GM18907 (cell line): ENCODE measurements at regions not wholly inside any gene's neighbourhood (a gene's known extent, or its start where the extent isn't known, plus 50 kb on each side); places are given as distances from the start of the nearest gene placed in this dataset.
A peak's percentile ranks its signal among the peaks of the same experiment; 100 is the strongest.

Experiments used
- ATAC-seq: cut with Tn5 transposase; IDR thresholded peaks from one replicate; pipeline ENCODE4 v1.9.1; 2021; ENCODE audit warnings: mild to moderate bottlenecking, moderate library complexity; ENCODE audit not compliant: unreplicated experiment

DNA sequence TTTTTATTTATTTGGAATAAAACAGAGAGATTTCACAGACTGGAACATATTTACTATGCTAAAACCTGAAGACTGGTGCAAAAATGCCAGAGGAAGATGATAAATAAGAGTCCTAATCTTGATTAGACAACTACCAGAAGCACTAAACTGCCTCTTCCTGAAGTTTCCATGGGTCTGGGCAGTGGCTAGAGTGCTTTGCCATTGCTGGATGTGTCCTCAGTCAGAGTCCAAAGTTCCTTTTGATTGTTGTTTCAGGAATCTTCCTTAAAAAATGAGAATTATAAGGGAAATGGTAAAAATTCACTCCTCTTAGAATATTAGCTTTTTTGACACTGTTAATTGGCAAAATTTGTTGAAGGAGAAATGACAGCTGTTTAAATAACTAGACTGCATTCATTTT is 86.3 kb upstream of the AHR start:
- ATAC-seq = no peak

DNA sequence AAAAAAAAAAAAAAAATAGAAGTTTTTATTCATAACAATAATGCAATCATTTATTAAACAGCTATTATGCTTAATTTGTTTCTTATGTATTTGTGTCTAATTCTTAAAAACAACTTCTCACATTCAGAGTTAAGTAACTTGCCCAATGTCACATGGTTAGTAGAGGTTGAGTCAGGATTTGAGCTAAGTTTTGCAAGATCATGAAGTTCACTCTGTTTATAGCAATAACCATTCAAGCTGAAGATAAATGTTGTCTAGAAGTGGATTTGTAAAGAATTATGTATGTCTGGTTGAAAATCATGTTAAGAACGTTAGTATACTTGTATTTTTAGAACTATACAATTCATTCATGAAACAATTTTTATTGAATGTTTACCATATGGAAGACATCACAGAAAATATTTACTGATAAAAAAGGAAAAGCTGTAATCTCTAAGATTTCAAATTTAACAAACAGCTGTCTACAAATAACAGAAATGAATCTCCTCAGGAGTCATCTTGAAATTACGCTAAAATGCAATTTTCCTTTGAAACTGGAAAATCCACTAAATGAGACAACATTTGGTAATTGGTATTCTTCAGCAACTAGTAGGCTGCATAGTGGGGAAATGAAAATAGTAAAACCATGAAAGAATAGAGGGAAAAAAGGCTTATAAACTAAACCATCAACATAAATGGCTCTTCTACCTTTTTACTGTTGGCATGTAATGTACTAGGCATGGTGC is 70.5 kb upstream of the AHR start:
- no peak for ATAC-seq

GRCh38 chr7:17229228-17229627 is 69.2 kb upstream of the AHR start:
- ATAC-seq = no peak

- no peak for ATAC-seq
Observed at GRCh38 chr7:17230099-17230807, 68.2 kb upstream of the AHR start.

DNA sequence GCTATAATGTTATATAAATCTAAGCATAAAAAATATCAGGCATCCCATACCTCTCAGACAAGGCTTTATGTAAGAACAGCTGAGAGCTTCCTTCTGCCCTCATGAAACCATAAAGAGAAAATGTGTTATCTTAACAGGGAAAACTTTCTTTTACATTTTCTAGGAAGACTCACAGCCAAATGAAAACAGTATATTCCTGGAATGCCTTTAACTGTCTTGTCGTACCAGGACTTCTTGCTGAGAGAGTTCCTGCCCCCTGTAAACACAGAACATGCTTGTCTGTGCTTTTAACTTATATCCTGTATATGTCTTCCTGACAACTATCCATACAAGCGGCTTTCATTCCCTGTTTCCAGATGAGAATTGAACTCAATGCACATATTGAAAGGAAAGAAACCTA is 64.8 kb upstream of the AHR start:
- no peak for ATAC-seq

GRCh38 chr7:17234030-17234397 is 64.4 kb upstream of the AHR start:
- ATAC-seq = peak; percentile 64

DNA sequence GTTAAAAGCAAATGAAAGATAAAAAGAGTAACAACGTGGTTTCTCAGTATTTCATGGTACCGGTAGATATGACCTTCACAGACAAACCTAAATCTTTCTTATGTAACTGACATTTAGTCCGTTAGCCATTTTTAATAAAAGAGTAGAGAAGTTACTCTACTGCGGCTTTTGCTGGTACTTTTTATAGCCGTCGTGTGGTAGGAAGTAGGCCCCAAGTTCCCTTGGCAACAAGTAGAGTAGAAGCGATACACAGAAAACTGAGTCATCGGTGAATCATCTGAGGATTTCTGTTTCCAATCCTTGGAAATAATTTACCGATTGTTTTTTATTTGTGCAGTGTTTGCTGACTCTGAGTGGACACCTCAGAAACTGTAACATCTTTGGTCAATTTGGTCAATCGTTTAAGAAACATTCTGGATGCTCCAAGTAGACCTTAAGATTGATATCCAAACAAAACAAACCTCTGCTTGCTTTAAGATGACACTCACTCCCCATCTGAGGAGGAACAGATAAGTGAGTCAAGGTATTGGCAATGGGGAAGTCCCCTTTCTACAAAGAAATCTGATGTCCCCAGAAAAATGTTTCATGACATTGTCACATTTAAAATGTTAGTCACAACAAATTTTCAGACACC is 63.9 kb upstream of the AHR start:
- ATAC-seq = peak; percentile 98

- no peak for ATAC-seq
Observed at GRCh38 chr7:17236171-17236570, 62.3 kb upstream of the AHR start.

GRCh38 chr7:17236603-17237002 is 61.8 kb upstream of the AHR start:
- ATAC-seq = no peak

DNA sequence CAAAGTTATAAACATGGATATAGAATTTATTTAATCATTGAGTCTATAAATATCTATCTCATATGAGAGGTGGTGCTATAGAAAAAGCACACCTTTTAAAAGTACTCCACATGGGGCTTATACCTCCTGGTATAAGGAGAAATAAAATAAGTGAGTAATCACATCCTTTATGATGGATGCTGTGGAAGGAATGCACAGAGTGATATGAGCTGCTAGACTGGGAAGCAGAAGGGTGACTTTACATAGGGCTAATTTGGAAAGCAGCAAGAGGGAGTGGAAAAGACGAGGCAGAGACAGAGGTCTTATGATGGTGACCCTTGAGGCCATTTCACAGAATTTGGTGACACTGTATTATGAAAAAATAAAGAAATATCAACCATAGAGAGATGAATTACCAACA is 59.4 kb upstream of the AHR start:
- no peak for ATAC-seq

- no peak for ATAC-seq
Observed at GRCh38 chr7:17239683-17240521, 58.5 kb upstream of the AHR start.

DNA sequence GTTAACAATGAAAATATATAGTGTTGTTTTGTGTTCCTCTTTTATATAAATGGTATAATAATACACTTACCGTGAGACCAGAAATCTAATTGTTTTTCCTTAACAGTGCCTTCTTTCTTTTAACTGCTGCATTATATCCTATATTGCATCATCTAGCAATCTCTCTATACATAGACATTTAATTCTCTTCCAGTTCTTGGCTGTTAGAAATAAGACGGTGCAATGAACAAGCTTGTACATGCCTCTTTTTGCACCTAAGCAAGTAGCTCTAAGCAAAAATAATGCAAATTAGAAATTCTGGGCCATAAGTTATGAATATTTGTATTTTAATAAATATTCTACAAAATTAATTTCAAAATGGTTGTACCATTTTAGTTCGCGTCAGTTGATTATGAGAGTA is 55.9 kb upstream of the AHR start:
- no peak for ATAC-seq

GRCh38 chr7:17244786-17245185 is 53.7 kb upstream of the AHR start:
- ATAC-seq = no peak

GRCh38 chr7:17247357-17247756 is 51.1 kb upstream of the AHR start:
- no peak for ATAC-seq

DNA sequence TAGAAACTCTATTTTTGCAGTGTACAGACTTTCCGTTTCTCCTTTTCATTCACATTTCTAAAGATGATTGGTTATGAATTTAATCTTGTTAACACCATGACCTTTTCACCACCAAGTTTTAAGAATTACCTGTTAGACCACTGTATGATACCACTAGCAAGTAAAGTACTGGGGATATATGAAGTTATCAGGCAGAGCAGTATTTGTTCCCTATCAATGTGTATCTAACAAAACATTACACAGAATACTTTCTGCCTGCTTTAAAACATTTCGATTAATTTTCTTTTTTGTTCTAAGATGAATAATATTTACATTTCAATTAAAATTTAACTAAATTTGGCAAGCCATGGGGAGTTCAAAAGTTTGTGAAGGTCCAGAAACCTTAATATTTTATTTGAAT is 49.9 kb upstream of the AHR start:
- no peak for ATAC-seq
